GM12872 (cell line): ENCODE measurements at regions not wholly inside any gene's neighbourhood (a gene's known extent, or its start where the extent isn't known, plus 50 kb on each side); places are given as distances from the start of the nearest gene placed in this dataset.

ENCODE experiments used
- CTCF ChIP-seq: IDR thresholded peaks from 3 replicates; pipeline ENCODE4 v1.5.1; 2011; ENCODE audit warnings: low read depth, mild to moderate bottlenecking, low read length, moderate library complexity; ENCODE audit not compliant: insufficient read depth

DNA sequence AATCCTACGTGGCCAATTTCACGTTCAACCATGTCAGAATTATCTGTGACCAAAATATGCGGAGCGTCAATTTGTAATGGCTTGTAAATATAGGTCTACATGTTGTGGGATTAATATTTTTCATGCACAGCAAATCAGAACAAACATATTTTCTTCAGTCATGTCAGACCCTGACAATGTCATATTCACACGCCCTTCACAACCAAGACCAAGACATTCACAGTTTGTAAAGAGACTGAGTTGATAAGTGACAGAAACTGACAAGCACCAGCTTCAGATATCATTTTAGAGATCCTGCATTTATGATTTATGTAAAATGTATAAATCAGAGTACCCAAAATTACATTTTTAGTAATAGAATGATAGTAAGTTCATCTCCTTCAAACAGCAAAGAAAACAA is 57.3 kb upstream of the NOVA1 start:
- TF ChIP-seq CTCF = no peak

DNA sequence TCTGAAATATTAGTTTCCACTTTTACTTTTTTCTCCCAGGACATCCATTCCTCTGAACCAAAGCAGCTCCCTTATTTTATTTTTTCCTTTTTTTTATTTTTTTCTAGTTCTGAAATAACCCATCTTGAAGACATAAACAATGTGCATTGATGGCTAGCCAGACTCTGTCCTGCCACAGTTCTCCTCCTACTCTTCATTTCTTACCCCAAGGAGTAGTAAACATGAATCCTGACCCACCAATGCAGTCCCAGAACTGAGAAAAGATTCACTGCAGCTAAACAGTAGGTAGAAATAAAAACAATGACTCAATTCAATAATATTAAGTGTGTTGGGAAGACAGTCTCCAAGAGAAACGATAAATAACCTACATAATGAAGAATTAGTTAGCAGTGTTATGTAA is 65.7 kb upstream of the NOVA1 start:
- TF ChIP-seq CTCF = no peak

DNA sequence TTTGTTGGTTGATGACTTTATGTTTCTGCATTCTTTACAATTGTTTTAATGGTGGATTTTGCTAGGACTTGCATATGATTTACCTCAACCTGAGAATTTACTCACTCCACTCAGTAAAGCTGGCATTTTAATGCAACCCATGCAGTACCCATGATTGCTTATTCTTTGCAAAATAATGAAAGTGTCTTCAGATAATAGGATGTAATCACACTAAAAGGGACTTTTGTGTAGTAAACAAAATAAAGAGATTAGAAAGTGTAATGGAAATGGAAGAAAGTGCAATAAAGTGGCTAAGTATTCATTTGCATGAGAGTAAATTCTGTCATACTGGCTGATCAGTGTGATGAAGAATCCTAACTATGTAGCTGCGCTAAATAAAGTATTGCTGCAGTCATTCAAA is 87.6 kb upstream of the NOVA1 start:
- no peak for TF ChIP-seq CTCF

- TF ChIP-seq CTCF = no peak
These were observed 89.5 kb upstream of the NOVA1 start for GRCh38 chr14:26687301-26687837.

GRCh38 chr14:26694521-26694920 is 96.7 kb upstream of the NOVA1 start:
- TF ChIP-seq CTCF = no peak

GRCh38 chr14:26702721-26703230 is 104.9 kb upstream of the NOVA1 start:
- no peak for TF ChIP-seq CTCF

GRCh38 chr14:26703686-26704366 is 106.0 kb upstream of the NOVA1 start:
- TF ChIP-seq CTCF = no peak
